ENCODE measurements at regions not wholly inside any gene's neighbourhood (a gene's known extent, or its start where the extent isn't known, plus 50 kb on each side); places are given as distances from the start of the nearest gene placed in this dataset.

DNA sequence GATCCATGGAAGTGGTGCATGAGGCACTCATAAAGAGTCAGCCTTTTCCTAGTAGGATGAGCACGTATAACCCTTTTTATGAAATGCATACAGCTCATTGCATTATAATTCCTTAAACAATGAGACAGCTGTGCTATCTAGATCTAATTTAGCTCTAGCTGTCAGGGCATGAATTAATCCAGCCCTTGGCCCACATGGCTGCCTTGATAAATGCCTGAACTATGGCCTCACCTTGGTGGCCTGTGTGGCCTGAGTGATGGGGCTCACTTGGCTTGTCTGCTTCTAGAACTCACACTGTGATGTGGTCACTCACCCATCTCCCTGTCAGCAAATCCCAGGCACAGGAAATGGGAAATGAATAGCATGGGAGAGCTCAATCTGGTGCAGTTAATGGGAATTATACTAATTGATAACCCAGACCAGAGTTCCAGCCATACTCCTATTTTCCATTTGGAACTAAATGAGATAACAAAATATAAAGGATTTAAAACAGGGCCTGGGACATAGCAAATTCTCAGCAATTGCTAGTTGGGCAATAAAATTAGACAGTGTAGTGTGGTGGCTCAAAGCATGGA, 153.6 kb downstream of the HS3ST2 start:
- TF ChIP-seq, protein P1, sequence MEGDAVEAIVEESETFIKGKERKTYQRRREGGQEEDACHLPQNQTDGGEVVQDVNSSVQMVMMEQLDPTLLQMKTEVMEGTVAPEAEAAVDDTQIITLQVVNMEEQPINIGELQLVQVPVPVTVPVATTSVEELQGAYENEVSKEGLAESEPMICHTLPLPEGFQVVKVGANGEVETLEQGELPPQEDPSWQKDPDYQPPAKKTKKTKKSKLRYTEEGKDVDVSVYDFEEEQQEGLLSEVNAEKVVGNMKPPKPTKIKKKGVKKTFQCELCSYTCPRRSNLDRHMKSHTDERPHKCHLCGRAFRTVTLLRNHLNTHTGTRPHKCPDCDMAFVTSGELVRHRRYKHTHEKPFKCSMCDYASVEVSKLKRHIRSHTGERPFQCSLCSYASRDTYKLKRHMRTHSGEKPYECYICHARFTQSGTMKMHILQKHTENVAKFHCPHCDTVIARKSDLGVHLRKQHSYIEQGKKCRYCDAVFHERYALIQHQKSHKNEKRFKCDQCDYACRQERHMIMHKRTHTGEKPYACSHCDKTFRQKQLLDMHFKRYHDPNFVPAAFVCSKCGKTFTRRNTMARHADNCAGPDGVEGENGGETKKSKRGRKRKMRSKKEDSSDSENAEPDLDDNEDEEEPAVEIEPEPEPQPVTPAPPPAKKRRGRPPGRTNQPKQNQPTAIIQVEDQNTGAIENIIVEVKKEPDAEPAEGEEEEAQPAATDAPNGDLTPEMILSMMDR (IDR thresholded peaks at IDR 0.05; ENCODE audit: low read depth, low read length, missing control alignments) = no peak
- DNase-seq (ENCODE audit: low read depth) = no peak
- no peak overlapping the region for H3K4me3 ChIP-seq (ENCODE audit: low read depth, low read length)

All from GM12864 (cell line).